ENCODE measurements at regions not wholly inside any gene's neighbourhood (a gene's known extent, or its start where the extent isn't known, plus 50 kb on each side); places are given as distances from the start of the nearest gene placed in this dataset.

GRCh38 chr7:36775676-36776075 lies 51.4 kb upstream of the AOAH start:
- TF ChIP-seq CTCF (IDR thresholded peaks at IDR 0.05) (no peak), EZH2 (IDR thresholded peaks at IDR 0.05) (no peak)

All from neural progenitor cell (in vitro differentiated cells).